Pancreas (tissue), 10 donors: ENCODE measurements at regions not wholly inside any gene's neighbourhood (a gene's known extent, or its start where the extent isn't known, plus 50 kb on each side); places are given as distances from the start of the nearest gene placed in this dataset.

Source experiments
- ATAC-seq, 4 donors: fragments of 200-7000 bp; cut with Tn5 transposase; one replicate each; pipeline versions ENCODE4 v1.8.0 to v1.9.1; 2020; ENCODE audit warnings: mild to moderate bottlenecking in 4 of 4, moderate library complexity in 4 of 4
- DNase-seq, 6 donors: peaks; one replicate each; pipeline ENCODE4 v3.0.0-alpha.2; 2020
- FAIRE-seq: peaks from 2 replicates; lab custom pipeline; 2012; peaks lifted over from hg19 to GRCh38; lab: Jason Lieb, UNC
- H3K27ac ChIP-seq, 4 donors: fragments of 200-600 bp; sonication (generic); 1 replicate in 3 of 4; 2 replicates in 1 of 4; pipeline versions ENCODE4 v1.5.0 to v1.8.0; 2020
- H3K27me3 ChIP-seq, 4 donors: fragments of 200-600 bp; one replicate each; pipeline ENCODE4 v1.8.0; 2021
- H3K36me3 ChIP-seq, 3 donors: fragments of 200-600 bp; sonication (generic) in 1 of 3; one replicate each; pipeline versions ENCODE4 v1.5.0 to v1.8.0; 2020 to 2021
- H3K4me1 ChIP-seq, 3 donors: fragments of 200-600 bp; one replicate each; pipeline ENCODE4 v1.8.0; 2021
- H3K4me3 ChIP-seq, 4 donors: fragments of 200-600 bp; sonication (generic) in 2 of 4; one replicate each; pipeline versions ENCODE4 v1.5.0 to v1.8.0; 2020 to 2021
- H3K9me3 ChIP-seq, 4 donors: fragments of 200-600 bp; one replicate each; pipeline ENCODE4 v1.8.0; 2021
- WGBS, 2 donors: extraction: QIAGEN DNeasy Blood & Tissue Kit; methylation state at CpG; one replicate each; pipeline ENCODE4 v1.1.7; 2013; 5-methylcytosine and 5-hydroxymethylcytosine counted together
- intact Hi-C, 3 donors: fragments of 100-400 bp; cut with DNase I; formaldehyde crosslinking; loops; one replicate each; pipeline versions ENCODE4 v1.11.1 to v1.14.2; 2022
- TF ChIP-seq, protein P1 (sequence below), 4 donors: fragments of 200-600 bp; sonication (generic) in 3 of 4; IDR thresholded peaks; one replicate each; pipeline versions ENCODE4 v1.5.0 to v1.8.0; 2021; ENCODE audit warnings: antibody characterized with exemption in 4 of 4
- donor health status: healthy with polysubstance abuse.
- donor health status: DM: no; HTN: no; CAD: no; lungs with moderate emphysema.
- donor health status: DM: no; HTN: no; CAD: no.
- donor health status: control.
- donor health status: control.
- donor health status: Bipolar disorder and iron deficiency.
- donor health status: DM: yes; HTN: yes; CAD: no.
- donor health status: DM: no; HTN: no; CAD: no.
- donor health status: DM: no; HTN: no; CAD: no.
- donor health status: DM: yes; HTN: yes; CAD: no.

DNA sequence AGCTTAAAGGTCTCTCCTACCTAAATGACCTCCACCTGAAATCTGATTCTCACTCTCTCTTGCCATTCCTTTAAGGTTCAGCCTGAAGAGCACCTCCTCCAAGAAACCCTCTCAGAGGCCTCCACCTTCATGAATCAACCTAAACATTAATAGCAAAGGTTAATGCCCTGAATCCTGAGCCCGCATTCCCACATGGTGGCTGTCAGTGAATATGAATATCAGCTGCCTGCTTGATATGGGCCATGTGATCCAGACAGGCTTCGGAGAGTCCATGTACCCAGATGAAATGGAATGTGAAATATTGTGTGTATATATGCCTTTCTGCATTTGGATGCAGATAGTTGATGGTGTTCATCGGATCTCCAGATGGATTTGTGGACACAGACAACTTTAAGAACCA lies 317.5 kb downstream of the TOX3 start:
- 84 to 93% methylated on average over 3 of the region's 3 CpGs for WGBS, 2 donors
- Histone ChIP-seq H3K27ac (no peak overlapping the region), H3K27me3 (no peaks in the 10 kb centered on the region), H3K4me3 (no peak overlapping the region), H3K36me3 (no peaks in the 10 kb centered on the region), H3K4me1 (no peaks in the 10 kb centered on the region), H3K9me3 (no peaks in the 10 kb centered on the region)
- FAIRE-seq, result no peak
- intact Hi-C loops, result no loop called here
- TF ChIP-seq, protein P1, sequence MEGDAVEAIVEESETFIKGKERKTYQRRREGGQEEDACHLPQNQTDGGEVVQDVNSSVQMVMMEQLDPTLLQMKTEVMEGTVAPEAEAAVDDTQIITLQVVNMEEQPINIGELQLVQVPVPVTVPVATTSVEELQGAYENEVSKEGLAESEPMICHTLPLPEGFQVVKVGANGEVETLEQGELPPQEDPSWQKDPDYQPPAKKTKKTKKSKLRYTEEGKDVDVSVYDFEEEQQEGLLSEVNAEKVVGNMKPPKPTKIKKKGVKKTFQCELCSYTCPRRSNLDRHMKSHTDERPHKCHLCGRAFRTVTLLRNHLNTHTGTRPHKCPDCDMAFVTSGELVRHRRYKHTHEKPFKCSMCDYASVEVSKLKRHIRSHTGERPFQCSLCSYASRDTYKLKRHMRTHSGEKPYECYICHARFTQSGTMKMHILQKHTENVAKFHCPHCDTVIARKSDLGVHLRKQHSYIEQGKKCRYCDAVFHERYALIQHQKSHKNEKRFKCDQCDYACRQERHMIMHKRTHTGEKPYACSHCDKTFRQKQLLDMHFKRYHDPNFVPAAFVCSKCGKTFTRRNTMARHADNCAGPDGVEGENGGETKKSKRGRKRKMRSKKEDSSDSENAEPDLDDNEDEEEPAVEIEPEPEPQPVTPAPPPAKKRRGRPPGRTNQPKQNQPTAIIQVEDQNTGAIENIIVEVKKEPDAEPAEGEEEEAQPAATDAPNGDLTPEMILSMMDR (IDR thresholded peaks at IDR 0.05), result no peak
- no peak for ATAC-seq
- no peak for DNase-seq

DNA sequence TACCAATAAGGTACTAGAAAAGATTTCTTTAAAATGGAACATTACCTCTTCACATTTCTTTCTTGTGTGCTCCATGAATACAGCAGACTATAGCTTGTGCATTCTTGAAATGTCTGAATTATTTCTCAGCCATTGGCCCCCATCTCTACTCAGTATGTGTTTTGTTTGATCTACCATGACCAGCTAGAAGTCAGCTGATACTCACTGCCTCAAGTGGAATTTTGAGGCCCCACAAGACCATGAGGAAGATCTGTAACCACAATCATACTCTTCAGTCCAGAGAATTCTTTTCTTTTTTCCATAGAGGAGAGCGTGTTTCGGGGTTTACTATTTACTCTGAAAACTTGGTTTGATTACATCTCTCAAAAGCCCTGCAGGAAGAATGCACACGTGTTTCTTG lies 319.1 kb downstream of the TOX3 start:
- Histone ChIP-seq H3K36me3 (no peaks in the 10 kb centered on the region), H3K27me3 (no peaks in the 10 kb centered on the region), H3K4me3 (no peak overlapping the region), H3K4me1 (no peaks in the 10 kb centered on the region), H3K27ac (no peak overlapping the region), H3K9me3 (no peaks in the 10 kb centered on the region)
- intact Hi-C loops, result no loop called here
- 88 to 91% methylated on average over 3 of the region's 3 CpGs for WGBS, 2 donors
- TF ChIP-seq, protein P1 (IDR thresholded peaks at IDR 0.05), result no peak
- FAIRE-seq (no peak), ATAC-seq (no peak), DNase-seq (no peak)

DNA sequence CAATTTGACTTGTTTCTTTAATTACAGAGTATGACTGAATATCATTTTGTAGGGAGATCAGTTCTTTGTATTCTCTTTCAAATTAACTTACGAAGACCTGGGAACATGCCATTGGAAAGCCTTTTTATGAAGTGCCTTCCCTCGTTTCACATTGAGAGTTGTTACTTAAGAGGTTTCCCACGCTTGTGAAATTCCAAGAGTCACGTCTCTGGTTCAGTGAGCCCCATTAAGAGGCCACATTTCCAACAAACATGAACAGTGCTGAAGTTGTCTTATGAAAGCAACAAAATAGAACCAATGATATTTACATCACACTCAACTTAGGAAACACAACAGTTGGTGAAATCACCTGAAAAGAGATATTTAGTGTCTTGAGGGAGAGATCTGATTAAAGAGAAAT lies 334.1 kb downstream of the TOX3 start:
- no peaks in the 10 kb centered on the region for H3K9me3 ChIP-seq
- DNase-seq (no peak), ATAC-seq (no peak), FAIRE-seq (no peak)
- no peak overlapping the region for H3K27ac ChIP-seq
- no peaks in the 10 kb centered on the region for H3K36me3 ChIP-seq
- intact Hi-C loops, result no loop called here
- H3K4me3 ChIP-seq, result no peak overlapping the region
- TF ChIP-seq, protein P1 (IDR thresholded peaks at IDR 0.05), result no peak
- no peaks in the 10 kb centered on the region for H3K27me3 ChIP-seq
- H3K4me1 ChIP-seq, result no peaks in the 10 kb centered on the region
- WGBS, 2 donors, result 60 to 72% methylated on average over 4 of the region's 4 CpGs

DNA sequence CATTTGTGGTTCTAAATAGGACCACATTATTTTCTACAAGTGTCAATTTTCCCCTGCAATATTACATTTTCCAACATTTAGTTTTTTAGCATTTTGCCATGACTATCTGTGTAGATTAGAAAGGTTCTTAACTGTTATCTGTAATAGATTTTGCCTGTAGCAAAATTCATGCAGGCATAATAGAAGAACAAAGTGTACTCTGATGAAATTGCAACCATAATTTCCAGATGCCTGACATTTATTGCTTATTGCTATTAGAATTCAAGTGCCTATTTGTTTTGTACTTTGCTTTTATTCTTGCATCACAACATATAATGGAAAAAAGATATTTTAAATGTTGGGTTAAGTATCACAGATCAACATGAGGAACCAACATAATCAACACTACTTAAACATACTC lies 337.7 kb downstream of the TOX3 start:
- ATAC-seq (no peak), FAIRE-seq (no peak), DNase-seq (no peak)
- H3K4me1 ChIP-seq, result no peaks in the 10 kb centered on the region
- H3K36me3 ChIP-seq, result no peaks in the 10 kb centered on the region
- H3K9me3 ChIP-seq, result no peaks in the 10 kb centered on the region
- no peak overlapping the region for H3K4me3 ChIP-seq
- TF ChIP-seq, protein P1 (IDR thresholded peaks at IDR 0.05), result no peak
- no peak overlapping the region for H3K27ac ChIP-seq
- intact Hi-C loops, result no loop called here
- H3K27me3 ChIP-seq, result no peaks in the 10 kb centered on the region

DNA sequence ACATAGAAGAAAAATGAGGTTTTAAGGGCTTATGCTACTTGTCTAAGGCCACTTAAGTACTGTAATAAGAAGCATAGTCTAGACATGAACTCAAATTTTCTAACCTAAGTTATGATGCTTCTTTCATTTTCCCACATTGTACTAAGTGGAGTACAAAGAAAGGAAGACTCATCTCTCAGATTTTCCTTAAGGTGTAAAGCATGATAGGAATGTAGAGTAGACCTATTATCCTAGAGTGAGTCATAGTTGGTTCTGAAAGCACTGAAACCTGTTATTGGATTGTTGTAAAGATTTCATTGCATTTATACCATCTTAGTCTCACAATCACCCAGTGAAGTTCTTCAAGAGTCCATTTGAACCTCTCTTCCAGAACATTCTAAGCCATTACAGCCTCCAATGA lies 343.8 kb downstream of the TOX3 start:
- Histone ChIP-seq H3K4me3 (no peak overlapping the region), H3K4me1 (no peaks in the 10 kb centered on the region), H3K9me3 (no peaks in the 10 kb centered on the region), H3K36me3 (no peaks in the 10 kb centered on the region), H3K27ac (no peak overlapping the region), H3K27me3 (no peaks in the 10 kb centered on the region)
- FAIRE-seq, result no peak
- TF ChIP-seq, protein P1 (IDR thresholded peaks at IDR 0.05), result no peak
- no peak for ATAC-seq
- intact Hi-C loops, result no loop called here
- DNase-seq, result no peak
